HCT116 (cell line): ENCODE measurements at regions not wholly inside any gene's neighbourhood (a gene's known extent, or its start where the extent isn't known, plus 50 kb on each side); places are given as distances from the start of the nearest gene placed in this dataset.

Source experiments
- ATAC-seq: fragments of 200-7000 bp; cut with Tn5 transposase; 2 replicates; pipeline ENCODE4 v1.9.1; 2020; ENCODE audit warnings: mild to moderate bottlenecking, moderate library complexity
- BruUV-seq: library from RNA; stranded (reverse); fragments of 400-500 nt; replicated peaks from 2 replicates; lab custom pipeline; 2021; lab: Mats Ljungman, UMichigan
- CTCF ChIA-PET: fragments of 300-600 bp; sonication (Branson Sonifier 250); formaldehyde crosslinking; loops from one replicate; lab custom pipeline; 2021; ENCODE audit warnings: antibody characterized with exemption; lab: Charles Lee
- POLR2A ChIA-PET: fragments of 300-600, 350-600 bp; sonication (Branson Sonifier 250); formaldehyde crosslinking; loops from one replicate; lab custom pipeline; 2021; ENCODE audit warnings: antibody characterized with exemption; lab: Charles Lee
- RAD21 ChIA-PET, 2 experiments: fragments of 300-600 bp; sonication (Branson Sonifier 250); formaldehyde crosslinking; loops; one replicate each; lab custom pipeline; 2023; ENCODE audit warnings: low total read pairs in 2 of 2; ENCODE audit not compliant: uncharacterized antibody in 2 of 2, unreplicated experiment in 2 of 2, low non-redundant PET in 1 of 2; lab: Charles Lee
- DNase-seq: peaks from one replicate; pipeline ENCODE4 v3.0.0-alpha.2; 2010; ENCODE audit warnings: low read depth, low spot score
- H2AFZ ChIP-seq: fragments of 200-600 bp; shearing (Covaris generic), sonication (generic); 2 replicates; pipeline ENCODE4 v1.6.1; 2017; ENCODE audit warnings: low read depth, mixed run types, mixed read lengths, antibody characterized with exemption, low read length; ENCODE audit not compliant: poor library complexity, severe bottlenecking
- H3K27ac ChIP-seq: 2 replicates; pipeline ENCODE4 v1.5.1; 2012; ENCODE audit warnings: low read depth, low read length
- H3K27me3 ChIP-seq: fragments of 200-600 bp; sonication (generic); 2 replicates; pipeline ENCODE4 v1.6.1; 2016; ENCODE audit warnings: mixed run types, low read length, mixed read lengths; ENCODE audit not compliant: insufficient read depth
- H3K36me3 ChIP-seq, 2 experiments: fragments of 200-500 bp in 1 of 2; fragments of 200-600 bp in 1 of 2; sonication (Bioruptor generic) in 1 of 2; sonication (generic) in 1 of 2; 2 replicates each; pipeline versions ENCODE4 v1.5.1 to v1.6.1; 2014 to 2016; ENCODE audit warnings: low read length in 2 of 2, inconsistent platforms in 1 of 2, mixed read lengths in 1 of 2, mixed run types in 1 of 2; ENCODE audit not compliant: insufficient read depth in 2 of 2, control insufficient read depth in 1 of 2
- H3K4me1 ChIP-seq, 2 experiments: fragments of 200-600 bp in 1 of 2; sonication (generic) in 1 of 2; 2 replicates each; pipeline versions ENCODE4 v1.5.1 to v1.6.1; 2012 to 2017; ENCODE audit warnings: low read length in 2 of 2, inconsistent platforms in 1 of 2, mild to moderate bottlenecking in 1 of 2, mixed read lengths in 1 of 2, mixed run types in 1 of 2, moderate library complexity in 1 of 2; ENCODE audit not compliant: insufficient read depth in 2 of 2, control insufficient read depth in 1 of 2
- H3K4me2 ChIP-seq: fragments of 200-600 bp; sonication (generic); 2 replicates; pipeline ENCODE4 v1.6.1; 2017; ENCODE audit warnings: mixed run types, low read length, mixed read lengths
- H3K4me3 ChIP-seq, 2 experiments: fragments of 200-600 bp in 1 of 2; sonication (generic) in 1 of 2; replicated peaks in 1 of 2; 2 replicates each; pipeline ENCODE4 v1.5.1; 2011 to 2016; ENCODE audit warnings: low read length in 2 of 2, control low read depth in 1 of 2, low read depth in 1 of 2, mild to moderate bottlenecking in 1 of 2, mixed read lengths in 1 of 2, mixed run types in 1 of 2
- H3K79me2 ChIP-seq: fragments of 200-600 bp; sonication (generic); 2 replicates; pipeline ENCODE4 v1.6.1; 2017; ENCODE audit warnings: mild to moderate bottlenecking, mixed run types, low read length, moderate library complexity, mixed read lengths; ENCODE audit not compliant: insufficient read depth
- H3K9ac ChIP-seq: fragments of 200-600 bp; sonication (generic); 2 replicates; pipeline ENCODE4 v1.6.1; 2016; ENCODE audit warnings: low read length, mixed read lengths
- H3K9me2 ChIP-seq: fragments of 200-600 bp; sonication (generic), shearing (Covaris generic); 2 replicates; pipeline ENCODE4 v1.6.1; 2017; ENCODE audit warnings: mixed run types, mild to moderate bottlenecking, moderate library complexity; ENCODE audit not compliant: insufficient read depth
- H3K9me3 ChIP-seq, 2 experiments: fragments of 200-500 bp in 1 of 2; fragments of 200-600 bp in 1 of 2; sonication (Bioruptor generic) in 1 of 2; sonication (generic) in 1 of 2; 2 replicates each; pipeline ENCODE4 v1.6.1; 2014 to 2017; ENCODE audit warnings: low read length in 2 of 2, mixed read lengths in 2 of 2, inconsistent platforms in 1 of 2, low read depth in 1 of 2, mild to moderate bottlenecking in 1 of 2, mixed run types in 1 of 2, moderate library complexity in 1 of 2; ENCODE audit not compliant: control insufficient read depth in 1 of 2, insufficient read depth in 1 of 2
- H4K20me1 ChIP-seq: fragments of 200-600 bp; sonication (generic), shearing (Covaris generic); 2 replicates; pipeline ENCODE4 v1.6.1; 2017; ENCODE audit warnings: mixed run types, mild to moderate bottlenecking, moderate library complexity; ENCODE audit not compliant: insufficient read depth
- CEBPB ChIP-seq: IDR thresholded peaks from 2 replicates; pipeline ENCODE4 v1.6.1; 2012; ENCODE audit warnings: low read depth
- JUND ChIP-seq: IDR thresholded peaks from 2 replicates; pipeline ENCODE4 v1.6.1; 2012
- RAD21 ChIP-seq: IDR thresholded peaks from 2 replicates; pipeline ENCODE4 v1.6.1; 2012; ENCODE audit warnings: low read depth, mild to moderate bottlenecking
- SIN3A ChIP-seq: IDR thresholded peaks from 2 replicates; pipeline ENCODE4 v1.6.1; 2012; ENCODE audit warnings: low read depth
- SRF ChIP-seq: IDR thresholded peaks from 2 replicates; pipeline ENCODE4 v1.6.1; 2012; ENCODE audit warnings: low read depth
- TCF7L2 ChIP-seq: IDR thresholded peaks from 2 replicates; pipeline ENCODE4 v1.7.0; 2011; ENCODE audit warnings: borderline replicate concordance, inconsistent platforms; ENCODE audit not compliant: insufficient read depth, insufficient read length; ENCODE audit errors: extremely low read depth
- YY1 ChIP-seq: IDR thresholded peaks from 2 replicates; pipeline ENCODE4 v1.6.1; 2011; ENCODE audit warnings: low read length, low read depth, moderate library complexity, mild to moderate bottlenecking; ENCODE audit not compliant: insufficient replicate concordance; ENCODE audit errors: extremely low read depth
- ZBTB33 ChIP-seq: IDR thresholded peaks from 2 replicates; pipeline ENCODE4 v1.6.1; 2011; ENCODE audit warnings: mild to moderate bottlenecking, low read length, moderate library complexity; ENCODE audit not compliant: insufficient replicate concordance; ENCODE audit errors: extremely low read depth
- ZNF274 ChIP-seq: fragments of 200-500 bp; sonication (Bioruptor generic); IDR thresholded peaks from 2 replicates; pipeline ENCODE4 v1.6.1; 2014; ENCODE audit warnings: mild to moderate bottlenecking, low read depth, low read length, inconsistent platforms
- intact Hi-C: fragments of 100-400 bp; cut with micrococcal nuclease; formaldehyde crosslinking; loops from 2 replicates; pipeline ENCODE4 v1.10.0; 2022
- TF ChIP-seq, protein P1 (sequence below): IDR thresholded peaks from 2 replicates; pipeline ENCODE4 v1.6.1; 2012; ENCODE audit warnings: low read depth
- TF ChIP-seq, protein P2 (sequence below), 3 experiments: fragments of 200-600 bp in 1 of 3; sonication (generic) in 1 of 3; IDR thresholded peaks in 2 of 3; conservative IDR thresholded peaks in 1 of 3; 2 replicates each; pipeline ENCODE4 v1.5.1; 2012 to 2017; ENCODE audit warnings: low read depth in 2 of 3, low read length in 2 of 3, antibody characterized with exemption in 1 of 3, borderline replicate concordance in 1 of 3, control low read depth in 1 of 3, mild to moderate bottlenecking in 1 of 3, mixed read lengths in 1 of 3, mixed run types in 1 of 3, moderate library complexity in 1 of 3; ENCODE audit not compliant: insufficient read depth in 1 of 3
- TF ChIP-seq, protein P3 (sequence below): IDR thresholded peaks from 2 replicates; pipeline ENCODE4 v1.6.1; 2012

DNA sequence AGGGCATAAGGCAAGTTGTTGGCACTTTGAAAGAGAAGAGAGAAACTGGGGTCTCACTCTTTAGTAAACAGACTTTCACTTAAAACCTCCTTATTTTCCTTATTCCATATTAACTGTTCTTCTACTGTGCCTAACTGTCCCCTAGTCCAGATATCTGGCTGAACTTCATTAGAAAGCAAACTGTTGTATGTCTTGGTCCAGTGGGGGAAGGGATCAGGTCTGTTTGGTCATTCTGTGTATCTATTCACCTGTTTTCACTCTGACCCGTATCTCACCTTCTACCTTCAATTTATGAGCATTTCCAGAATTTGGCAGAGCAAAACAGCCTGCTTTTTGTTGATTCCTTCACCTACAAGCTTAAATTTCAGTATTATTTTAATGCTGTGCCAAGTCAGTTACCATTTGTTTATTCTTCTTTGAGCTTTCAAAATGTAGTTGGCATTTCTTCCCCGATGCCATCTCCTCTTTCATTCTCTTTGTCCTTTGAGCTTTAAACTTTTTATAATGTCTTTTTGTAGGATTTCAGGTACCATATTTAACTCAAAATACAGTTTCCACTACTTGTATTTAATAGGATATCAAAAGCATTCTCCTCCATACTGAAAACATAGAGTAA is 188.6 kb upstream of the PPARGC1A start:
- H3K27ac ChIP-seq: no peak overlapping the region
- no peak overlapping the region for H2AFZ ChIP-seq
- no peaks in the 10 kb centered on the region for H3K27me3 ChIP-seq
- H3K4me2 ChIP-seq: no peak overlapping the region
- DNase-seq: no peak
- H3K4me3 ChIP-seq: no peak overlapping the region
- no peaks in the 10 kb centered on the region for H3K4me1 ChIP-seq
- no peaks in the 10 kb centered on the region for H3K79me2 ChIP-seq
- H3K9me3 ChIP-seq: peaks cover 1 to 24% of the 10 kb centered on the region in 2 experiments; a peak in 2 of 4 replicates
- no peak for TF ChIP-seq ZBTB33
- TF ChIP-seq CEBPB: no peak
- TF ChIP-seq, protein P1, sequence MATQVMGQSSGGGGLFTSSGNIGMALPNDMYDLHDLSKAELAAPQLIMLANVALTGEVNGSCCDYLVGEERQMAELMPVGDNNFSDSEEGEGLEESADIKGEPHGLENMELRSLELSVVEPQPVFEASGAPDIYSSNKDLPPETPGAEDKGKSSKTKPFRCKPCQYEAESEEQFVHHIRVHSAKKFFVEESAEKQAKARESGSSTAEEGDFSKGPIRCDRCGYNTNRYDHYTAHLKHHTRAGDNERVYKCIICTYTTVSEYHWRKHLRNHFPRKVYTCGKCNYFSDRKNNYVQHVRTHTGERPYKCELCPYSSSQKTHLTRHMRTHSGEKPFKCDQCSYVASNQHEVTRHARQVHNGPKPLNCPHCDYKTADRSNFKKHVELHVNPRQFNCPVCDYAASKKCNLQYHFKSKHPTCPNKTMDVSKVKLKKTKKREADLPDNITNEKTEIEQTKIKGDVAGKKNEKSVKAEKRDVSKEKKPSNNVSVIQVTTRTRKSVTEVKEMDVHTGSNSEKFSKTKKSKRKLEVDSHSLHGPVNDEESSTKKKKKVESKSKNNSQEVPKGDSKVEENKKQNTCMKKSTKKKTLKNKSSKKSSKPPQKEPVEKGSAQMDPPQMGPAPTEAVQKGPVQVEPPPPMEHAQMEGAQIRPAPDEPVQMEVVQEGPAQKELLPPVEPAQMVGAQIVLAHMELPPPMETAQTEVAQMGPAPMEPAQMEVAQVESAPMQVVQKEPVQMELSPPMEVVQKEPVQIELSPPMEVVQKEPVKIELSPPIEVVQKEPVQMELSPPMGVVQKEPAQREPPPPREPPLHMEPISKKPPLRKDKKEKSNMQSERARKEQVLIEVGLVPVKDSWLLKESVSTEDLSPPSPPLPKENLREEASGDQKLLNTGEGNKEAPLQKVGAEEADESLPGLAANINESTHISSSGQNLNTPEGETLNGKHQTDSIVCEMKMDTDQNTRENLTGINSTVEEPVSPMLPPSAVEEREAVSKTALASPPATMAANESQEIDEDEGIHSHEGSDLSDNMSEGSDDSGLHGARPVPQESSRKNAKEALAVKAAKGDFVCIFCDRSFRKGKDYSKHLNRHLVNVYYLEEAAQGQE: no peak
- TF ChIP-seq, protein P2, sequence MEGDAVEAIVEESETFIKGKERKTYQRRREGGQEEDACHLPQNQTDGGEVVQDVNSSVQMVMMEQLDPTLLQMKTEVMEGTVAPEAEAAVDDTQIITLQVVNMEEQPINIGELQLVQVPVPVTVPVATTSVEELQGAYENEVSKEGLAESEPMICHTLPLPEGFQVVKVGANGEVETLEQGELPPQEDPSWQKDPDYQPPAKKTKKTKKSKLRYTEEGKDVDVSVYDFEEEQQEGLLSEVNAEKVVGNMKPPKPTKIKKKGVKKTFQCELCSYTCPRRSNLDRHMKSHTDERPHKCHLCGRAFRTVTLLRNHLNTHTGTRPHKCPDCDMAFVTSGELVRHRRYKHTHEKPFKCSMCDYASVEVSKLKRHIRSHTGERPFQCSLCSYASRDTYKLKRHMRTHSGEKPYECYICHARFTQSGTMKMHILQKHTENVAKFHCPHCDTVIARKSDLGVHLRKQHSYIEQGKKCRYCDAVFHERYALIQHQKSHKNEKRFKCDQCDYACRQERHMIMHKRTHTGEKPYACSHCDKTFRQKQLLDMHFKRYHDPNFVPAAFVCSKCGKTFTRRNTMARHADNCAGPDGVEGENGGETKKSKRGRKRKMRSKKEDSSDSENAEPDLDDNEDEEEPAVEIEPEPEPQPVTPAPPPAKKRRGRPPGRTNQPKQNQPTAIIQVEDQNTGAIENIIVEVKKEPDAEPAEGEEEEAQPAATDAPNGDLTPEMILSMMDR (IDR thresholded peaks at IDR 0.05 in 2 of 3, conservative IDR thresholded peaks at IDR 0.05 in 1 of 3; ENCODE audit: borderline replicate concordance in 1 of 3, insufficient read depth in 1 of 3, low read depth in 2 of 3, low read length in 2 of 3): no peak
- no peak for TF ChIP-seq ZNF274
- TF ChIP-seq JUND: no peak
- TF ChIP-seq SIN3A: no peak
- TF ChIP-seq YY1: no peak
- TF ChIP-seq TCF7L2: no peak
- TF ChIP-seq, protein P3, sequence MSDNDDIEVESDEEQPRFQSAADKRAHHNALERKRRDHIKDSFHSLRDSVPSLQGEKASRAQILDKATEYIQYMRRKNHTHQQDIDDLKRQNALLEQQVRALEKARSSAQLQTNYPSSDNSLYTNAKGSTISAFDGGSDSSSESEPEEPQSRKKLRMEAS: no peak
- no peak for TF ChIP-seq SRF
- no peak for TF ChIP-seq RAD21
- TF ChIP-seq, all 23 proteins: peak for 0
- ChIA-PET CTCF (no interaction called here), POLR2A (no interaction called here), RAD21 (no interaction called here)
- Histone ChIP-seq H3K9me2 (no peaks in the 10 kb centered on the region), H4K20me1 (no peaks in the 10 kb centered on the region), H3K9ac (no peak overlapping the region), H3K36me3 (no peaks in the 10 kb centered on the region)
- intact Hi-C loops: no loop called here
- no TSS peak for BruUV-seq
- no peak for ATAC-seq
